HG02852 (cell line): ENCODE measurements at regions not wholly inside any gene's neighbourhood (a gene's known extent, or its start where the extent isn't known, plus 50 kb on each side); places are given as distances from the start of the nearest gene placed in this dataset.

Source experiments
- ATAC-seq: cut with Tn5 transposase; IDR thresholded peaks from one replicate; pipeline ENCODE4 v1.9.1; 2021; ENCODE audit warnings: mild to moderate bottlenecking, moderate library complexity; ENCODE audit not compliant: unreplicated experiment

GRCh38 chr2:118699447-118700175 is 147.8 kb downstream of the EN1 start:
- ATAC-seq: no peak

- no peak for ATAC-seq
These were observed 148.9 kb downstream of the EN1 start for GRCh38 chr2:118698564-118698963.

GRCh38 chr2:118697781-118698180 is 149.7 kb downstream of the EN1 start:
- no peak for ATAC-seq

- ATAC-seq: no peak
These were observed 150.5 kb downstream of the EN1 start for GRCh38 chr2:118696786-118697465.

GRCh38 chr2:118693287-118693822 is 154.1 kb downstream of the EN1 start:
- ATAC-seq: no peak

GRCh38 chr2:118689874-118690273 is 157.6 kb downstream of the EN1 start:
- no peak for ATAC-seq

GRCh38 chr2:118689456-118689855 is 158.0 kb downstream of the EN1 start:
- ATAC-seq: no peak

GRCh38 chr2:118689033-118689432 is 158.4 kb downstream of the EN1 start:
- ATAC-seq: no peak

GRCh38 chr2:118687698-118688097 is 159.8 kb downstream of the EN1 start:
- ATAC-seq: no peak

- ATAC-seq: no peak
These were observed 160.3 kb downstream of the EN1 start for GRCh38 chr2:118687192-118687591.

- ATAC-seq: no peak
These were observed 161.1 kb downstream of the EN1 start for GRCh38 chr2:118686346-118686745.

GRCh38 chr2:118683460-118683859 is 164.0 kb downstream of the EN1 start:
- no peak for ATAC-seq

GRCh38 chr2:118678985-118679384 is 168.5 kb downstream of the EN1 start:
- ATAC-seq: no peak

- no peak for ATAC-seq
These were observed 169.9 kb downstream of the EN1 start for GRCh38 chr2:118677546-118677945.

- ATAC-seq: no peak
These were observed 171.9 kb downstream of the EN1 start for GRCh38 chr2:118675531-118675930.

- ATAC-seq: no peak
These were observed 174.8 kb downstream of the EN1 start for GRCh38 chr2:118672571-118673158.

- ATAC-seq: no peak
These were observed 175.6 kb downstream of the EN1 start for GRCh38 chr2:118671701-118672454.

GRCh38 chr2:118670838-118671237 is 176.6 kb downstream of the EN1 start:
- ATAC-seq: no peak

GRCh38 chr2:118670276-118670675 is 177.2 kb downstream of the EN1 start:
- no peak for ATAC-seq

GRCh38 chr2:118669654-118670053 is 177.8 kb downstream of the EN1 start:
- ATAC-seq: no peak
